ENCODE measurements at regions not wholly inside any gene's neighbourhood (a gene's known extent, or its start where the extent isn't known, plus 50 kb on each side); places are given as distances from the start of the nearest gene placed in this dataset.

- POLR2A ChIA-PET (ENCODE audit: low non-redundant PET): no interaction called here
- H3K4me3 ChIP-seq (ENCODE audit: low read depth, low read length, poor library complexity, severe bottlenecking): no peak overlapping the region
- H3K4me1 ChIP-seq (ENCODE audit: insufficient read depth, low read length, poor library complexity, severe bottlenecking): peaks cover 7% of the 10 kb centered on the region
- DNase-seq (ENCODE audit: low spot score): no peak
- CTCF ChIA-PET: no interaction called here
- TF ChIP-seq CTCF (conservative IDR thresholded peaks at IDR 0.05; ENCODE audit: low read depth, low read length) (no peak), EZH2 (IDR thresholded peaks at IDR 0.05; ENCODE audit: borderline replicate concordance, low read depth, low read length, poor library complexity, severe bottlenecking) (no peak)
- BruUV-seq (replicated peaks): no TSS peak
- peaks cover 85% of the 10 kb centered on the region for H3K27me3 ChIP-seq (replicated peaks; ENCODE audit: insufficient read depth, low read depth, low read length, poor library complexity)
- H3K27ac ChIP-seq (ENCODE audit: low read depth, low read length, poor library complexity, severe bottlenecking): no peak overlapping the region
- intact Hi-C loops (cut with micrococcal nuclease; ENCODE audit: unreplicated experiment): no loop called here
- H3K36me3 ChIP-seq (ENCODE audit: insufficient read depth, low read length, poor library complexity, severe bottlenecking): no peaks in the 10 kb centered on the region
- H3K9me3 ChIP-seq (ENCODE audit: low read depth, low read length, poor library complexity, severe bottlenecking): no peaks in the 10 kb centered on the region
These were observed 139.6 kb upstream of the CTAGE1 start for GRCh38 chr18:22557168-22557941.

GRCh38 chr18:22558945-22559385 lies 141.2 kb upstream of the CTAGE1 start:
- no peak overlapping the region for H3K4me3 ChIP-seq (ENCODE audit: low read depth, low read length, poor library complexity, severe bottlenecking)
- H3K27me3 ChIP-seq (replicated peaks; ENCODE audit: insufficient read depth, low read depth, low read length, poor library complexity): peaks cover 93% of the 10 kb centered on the region
- TF ChIP-seq CTCF (conservative IDR thresholded peaks at IDR 0.05; ENCODE audit: low read depth, low read length) (no peak), EZH2 (IDR thresholded peaks at IDR 0.05; ENCODE audit: borderline replicate concordance, low read depth, low read length, poor library complexity, severe bottlenecking) (peak; percentile 16)
- no TSS peak for BruUV-seq (replicated peaks)
- H3K36me3 ChIP-seq (ENCODE audit: insufficient read depth, low read length, poor library complexity, severe bottlenecking): no peaks in the 10 kb centered on the region
- intact Hi-C loops (cut with micrococcal nuclease; ENCODE audit: unreplicated experiment): no loop called here
- H3K9me3 ChIP-seq (ENCODE audit: low read depth, low read length, poor library complexity, severe bottlenecking): no peaks in the 10 kb centered on the region
- no peak overlapping the region for H3K27ac ChIP-seq (ENCODE audit: low read depth, low read length, poor library complexity, severe bottlenecking)
- peaks cover 7% of the 10 kb centered on the region for H3K4me1 ChIP-seq (ENCODE audit: insufficient read depth, low read length, poor library complexity, severe bottlenecking)
- ChIA-PET CTCF (no interaction called here), POLR2A (ENCODE audit: low non-redundant PET) (no interaction called here)
- no peak for DNase-seq (ENCODE audit: low spot score)

- POLR2A ChIA-PET (ENCODE audit: low non-redundant PET): no interaction called here
These were observed 141.9 kb upstream of the CTAGE1 start for GRCh38 chr18:22559414-22560274.

More at GRCh38 chr18:22559414-22560274, 141.9 kb upstream of the CTAGE1 start:
- peak; percentile 19 for DNase-seq (ENCODE audit: low spot score)
- Histone ChIP-seq H3K4me3 (ENCODE audit: low read depth, low read length, poor library complexity, severe bottlenecking) (peak overlapping the region; percentile 45), H3K9me3 (ENCODE audit: low read depth, low read length, poor library complexity, severe bottlenecking) (no peaks in the 10 kb centered on the region), H3K36me3 (ENCODE audit: insufficient read depth, low read length, poor library complexity, severe bottlenecking) (no peaks in the 10 kb centered on the region), H3K27me3 (replicated peaks; ENCODE audit: insufficient read depth, low read depth, low read length, poor library complexity) (peaks cover 92% of the 10 kb centered on the region), H3K27ac (ENCODE audit: low read depth, low read length, poor library complexity, severe bottlenecking) (no peak overlapping the region), H3K4me1 (ENCODE audit: insufficient read depth, low read length, poor library complexity, severe bottlenecking) (peaks cover 7% of the 10 kb centered on the region)
- TF ChIP-seq EZH2 (IDR thresholded peaks at IDR 0.05; ENCODE audit: borderline replicate concordance, low read depth, low read length, poor library complexity, severe bottlenecking) (peak; percentile 80), CTCF (conservative IDR thresholded peaks at IDR 0.05; ENCODE audit: low read depth, low read length) (no peak)
- CTCF ChIA-PET: no interaction called here
- no TSS peak for BruUV-seq (replicated peaks)
- intact Hi-C loops (cut with micrococcal nuclease; ENCODE audit: unreplicated experiment): loop anchor here (5.0 to 10.0 kb wide), 5 partner anchors 205 to 662 kb away; no protein-coding TSS in a partner anchor
